ENCODE measurements at regions not wholly inside any gene's neighbourhood (a gene's known extent, or its start where the extent isn't known, plus 50 kb on each side); places are given as distances from the start of the nearest gene placed in this dataset.

GRCh38 chr1:244915736-244916135 lies 51.4 kb upstream of the HNRNPU start:
- H3K36me3 ChIP-seq (ENCODE audit: control insufficient read depth, insufficient read depth, low read length): no peaks in the 10 kb centered on the region
- H2AFZ ChIP-seq (ENCODE audit: low read depth, low read length): no peak overlapping the region
- no peak overlapping the region for H3K27ac ChIP-seq (ENCODE audit: extremely low read depth, low read depth, low read length)
- no peak overlapping the region for H3K4me3 ChIP-seq
- no peak overlapping the region for H3K4me2 ChIP-seq (ENCODE audit: insufficient read depth, low read length)
- DNase-seq (ENCODE audit: extremely low read depth in 1 of 4, low spot score in 3 of 4) (no peak), ATAC-seq (no peak), FAIRE-seq (no peak)
- H3K9me1 ChIP-seq (ENCODE audit: control insufficient read depth, insufficient read depth, low read length): no peaks in the 10 kb centered on the region
- no peaks in the 10 kb centered on the region for H3K27me3 ChIP-seq (ENCODE audit: control insufficient read depth in 2 of 2, insufficient read depth in 2 of 2, low read length in 2 of 2)
- POLR2A ChIA-PET: interaction anchor here (0.6 kb wide), 1 partner anchor 16 kb away, joined by 3 read pairs; no protein-coding TSS in a partner anchor
- in situ Hi-C loops (cut with MboI) (no loop called here), intact Hi-C loops (cut with micrococcal nuclease) (loop anchor here (5.0 kb wide), 1 partner anchor 127 kb away; no protein-coding TSS in a partner anchor)
- WGBS (ENCODE audit: insufficient coverage, low coverage, missing lambda C conversion rate): 74% methylated on average over 7 of the region's 7 CpGs
- no peaks in the 10 kb centered on the region for H3K9me3 ChIP-seq (replicated peaks; ENCODE audit: control insufficient read depth, insufficient read depth, low read depth, low read length)
- peaks cover 7 to 8% of the 10 kb centered on the region in 2 experiments; a peak in 3 of 5 replicates for H3K4me1 ChIP-seq (replicated peaks in 1 of 2; ENCODE audit: control insufficient read depth in 2 of 2, insufficient read depth in 2 of 2, low read length in 2 of 2)
- H3K9ac ChIP-seq (ENCODE audit: insufficient read depth in 1 of 2, low read depth in 2 of 2, low read length in 2 of 2): no peak overlapping the region
- CTCF ChIA-PET (ENCODE audit: low intra/inter-chr PET ratio): no interaction called here
- no peaks in the 10 kb centered on the region for H3K79me2 ChIP-seq (ENCODE audit: control insufficient read depth, insufficient read depth, low read length)
- no peaks in the 10 kb centered on the region for H4K20me1 ChIP-seq (replicated peaks; ENCODE audit: control insufficient read depth, insufficient read depth, low read length)
- BruUV-seq (replicated peaks): no TSS peak
- no peak for TF ChIP-seq ZBTB12 (CRISPR knock-in tag; IDR thresholded peaks at IDR 0.05)
- no peak for TF ChIP-seq ZC3H4 (CRISPR knock-in tag; IDR thresholded peaks at IDR 0.05; ENCODE audit: borderline replicate concordance)
- no peak for TF ChIP-seq ZNF75A (CRISPR knock-in tag; IDR thresholded peaks at IDR 0.05)
- no peak for TF ChIP-seq ZNF507 (tag; conservative IDR thresholded peaks at IDR 0.05)
- TF ChIP-seq SMC3 (conservative IDR thresholded peaks at IDR 0.05; ENCODE audit: insufficient read depth, low read depth, low read length): no peak
- TF ChIP-seq PRDM10 (IDR thresholded peaks at IDR 0.05; ENCODE audit: partially characterized antibody): no peak
- TF ChIP-seq TAF9B (IDR thresholded peaks at IDR 0.05; ENCODE audit: partially characterized antibody): no peak
- TF ChIP-seq ZFP36 (IDR thresholded peaks at IDR 0.05; ENCODE audit: low read depth, low read length, partially characterized antibody): no peak
- no peak for TF ChIP-seq GMEB1 (CRISPR knock-in tag; IDR thresholded peaks at IDR 0.05)
- no peak for TF ChIP-seq ATF2 (CRISPR knock-in tag; IDR thresholded peaks at IDR 0.05)
- TF ChIP-seq NR2C2 (CRISPR knock-in tag; IDR thresholded peaks at IDR 0.05): no peak
- no peak for TF ChIP-seq NR2C2 (tag; IDR thresholded peaks at IDR 0.05)
- no peak for TF ChIP-seq PHF20 (IDR thresholded peaks at IDR 0.05; ENCODE audit: partially characterized antibody)
- TF ChIP-seq MXI1 (IDR thresholded peaks at IDR 0.05; ENCODE audit: low read depth, low read length): no peak

Data from K562 (cell line).